Thyroid gland (tissue), 4 donors: ENCODE measurements at regions not wholly inside any gene's neighbourhood (a gene's known extent, or its start where the extent isn't known, plus 50 kb on each side); places are given as distances from the start of the nearest gene placed in this dataset.

Source experiments
- CTCF ChIP-seq, 6 experiments: fragments of 200-600 bp in 3 of 6; fragments of 450-650 bp in 3 of 6; sonication (generic) in 3 of 6; IDR thresholded peaks; one replicate each; pipeline ENCODE4 v1.5.1; 2016 to 2019; ENCODE audit warnings: antibody characterized with exemption in 6 of 6, mild to moderate bottlenecking in 2 of 6, inconsistent platforms in 1 of 6, moderate library complexity in 1 of 6
- POLR2A ChIP-seq, 2 donors: fragments of 450-650 bp; IDR thresholded peaks; one replicate each; pipeline ENCODE4 v1.6.1; 2017; ENCODE audit warnings: antibody characterized with exemption in 2 of 2, mild to moderate bottlenecking in 2 of 2, moderate library complexity in 1 of 2

- TF ChIP-seq CTCF (IDR thresholded peaks at IDR 0.05): no peak
- no peak for TF ChIP-seq POLR2A (IDR thresholded peaks at IDR 0.05)
These were observed 405.5 kb downstream of the RAP2B start for GRCh38 chr3:153567556-153567955.
